HEK293 (cell line): ENCODE measurements at regions not wholly inside any gene's neighbourhood (a gene's known extent, or its start where the extent isn't known, plus 50 kb on each side); places are given as distances from the start of the nearest gene placed in this dataset.

Source experiments
- CTCF ChIA-PET: fragments of 350-600 bp; formaldehyde crosslinking; extraction: SDS; loops from one replicate; lab custom pipeline; 2021; ENCODE audit warnings: antibody characterized with exemption; lab: Yijun Ruan, JAX
- POLR2A ChIA-PET: fragments of 300-600 bp; formaldehyde crosslinking; extraction: SDS; loops from one replicate; lab custom pipeline; 2020; ENCODE audit warnings: antibody characterized with exemption, inconsistent platforms; lab: Yijun Ruan, JAX
- H3K27ac ChIP-seq: fragments of 200-500 bp; sonication (Bioruptor generic); 2 replicates; pipeline ENCODE4 v1.5.1; 2014; ENCODE audit warnings: low read depth, low read length, control low read depth, inconsistent platforms; ENCODE audit errors: extremely low read depth
- H3K36me3 ChIP-seq, 2 experiments: fragments of 200-500 bp in 1 of 2; sonication (Bioruptor generic) in 1 of 2; 1 replicate in 1 of 2; 2 replicates in 1 of 2; pipeline ENCODE4 v1.5.1; 2014 to 2017; ENCODE audit warnings: inconsistent platforms in 2 of 2, low read length in 2 of 2; ENCODE audit not compliant: control insufficient read depth in 2 of 2, insufficient read depth in 1 of 2
- H3K4me1 ChIP-seq: fragments of 200-500 bp; sonication (Bioruptor generic); 2 replicates; pipeline ENCODE4 v1.5.1; 2014; ENCODE audit warnings: mild to moderate bottlenecking, low read length, inconsistent platforms; ENCODE audit not compliant: control insufficient read depth, insufficient read depth
- H3K4me3 ChIP-seq: 2 replicates; pipeline ENCODE4 v1.5.1; 2011; ENCODE audit warnings: low read depth, mild to moderate bottlenecking, control low read depth, low read length, moderate library complexity
- H3K9me3 ChIP-seq: fragments of 200-500 bp; sonication (Bioruptor generic); 2 replicates; pipeline ENCODE4 v1.5.1; 2014; ENCODE audit warnings: low read depth, low read length, inconsistent platforms; ENCODE audit not compliant: control insufficient read depth, insufficient read depth
- AEBP2 ChIP-seq: fragments of 450-650 bp; formaldehyde crosslinking; IDR thresholded peaks from 2 replicates; pipeline ENCODE4 v1.5.1; 2016; ENCODE audit warnings: missing biosample characterization, missing genetic modification characterization, borderline replicate concordance
- GFI1B ChIP-seq: fragments of 450-650 bp; formaldehyde crosslinking; IDR thresholded peaks from 2 replicates; pipeline ENCODE4 v1.5.1; 2016; ENCODE audit warnings: missing biosample characterization, missing genetic modification characterization
- GLI4 ChIP-seq: fragments of 450-650 bp; formaldehyde crosslinking; IDR thresholded peaks from 2 replicates; pipeline ENCODE4 v1.5.1; 2016; ENCODE audit warnings: missing biosample characterization, missing genetic modification characterization
- GLIS2 ChIP-seq: fragments of 450-650 bp; formaldehyde crosslinking; IDR thresholded peaks from 2 replicates; pipeline ENCODE4 v1.5.1; 2016; ENCODE audit warnings: missing biosample characterization, missing genetic modification characterization
- MEIS1 ChIP-seq: sonication (generic); formaldehyde crosslinking; IDR thresholded peaks from 2 replicates; pipeline ENCODE4 v1.8.1; 2022; ENCODE audit warnings: missing genetic modification reagents, mild to moderate bottlenecking, borderline replicate concordance
- RBAK ChIP-seq: fragments of 450-650 bp; formaldehyde crosslinking; IDR thresholded peaks from 2 replicates; pipeline ENCODE4 v1.5.1; 2016; ENCODE audit warnings: missing biosample characterization, missing genetic modification characterization
- ZBTB6 ChIP-seq: fragments of 450-650 bp; formaldehyde crosslinking; IDR thresholded peaks from 2 replicates; pipeline ENCODE4 v1.5.1; 2017; ENCODE audit warnings: missing biosample characterization, missing genetic modification characterization
- ZBTB8A ChIP-seq: fragments of 450-650 bp; formaldehyde crosslinking; IDR thresholded peaks from 2 replicates; pipeline ENCODE4 v1.5.1; 2016; ENCODE audit warnings: missing biosample characterization, missing genetic modification characterization
- ZFP41 ChIP-seq: fragments of 450-650 bp; formaldehyde crosslinking; IDR thresholded peaks from 2 replicates; pipeline ENCODE4 v1.5.1; 2016; ENCODE audit warnings: missing biosample characterization, missing genetic modification characterization, borderline replicate concordance
- ZNF157 ChIP-seq: fragments of 450-650 bp; formaldehyde crosslinking; IDR thresholded peaks from 2 replicates; pipeline ENCODE4 v1.5.1; 2016; ENCODE audit warnings: missing biosample characterization, missing genetic modification characterization
- ZNF2 ChIP-seq: fragments of 450-650 bp; formaldehyde crosslinking; IDR thresholded peaks from 2 replicates; pipeline ENCODE4 v1.5.1; 2016; ENCODE audit warnings: missing biosample characterization, missing genetic modification characterization
- ZNF221 ChIP-seq: fragments of 450-650 bp; formaldehyde crosslinking; IDR thresholded peaks from 2 replicates; pipeline ENCODE4 v1.5.1; 2017; ENCODE audit warnings: missing biosample characterization, missing genetic modification characterization, borderline replicate concordance
- ZNF248 ChIP-seq: fragments of 450-650 bp; formaldehyde crosslinking; IDR thresholded peaks from 2 replicates; pipeline ENCODE4 v1.5.1; 2017; ENCODE audit warnings: missing biosample characterization, missing genetic modification characterization
- ZNF423 ChIP-seq: fragments of 450-650 bp; formaldehyde crosslinking; IDR thresholded peaks from 2 replicates; pipeline ENCODE4 v1.5.1; 2016; ENCODE audit warnings: missing biosample characterization, missing genetic modification characterization
- ZNF549 ChIP-seq: fragments of 450-650 bp; IDR thresholded peaks from 2 replicates; pipeline ENCODE4 v1.5.1; 2018; ENCODE audit warnings: missing biosample characterization, missing genetic modification characterization, mild to moderate bottlenecking, inconsistent platforms, moderate library complexity
- ZNF561 ChIP-seq: fragments of 450-650 bp; IDR thresholded peaks from 2 replicates; pipeline ENCODE4 v1.5.1; 2018; ENCODE audit warnings: missing biosample characterization, missing genetic modification characterization, borderline replicate concordance
- ZNF596 ChIP-seq: fragments of 450-650 bp; IDR thresholded peaks from 2 replicates; pipeline ENCODE4 v1.5.0; 2018; ENCODE audit warnings: missing biosample characterization, mild to moderate bottlenecking, missing genetic modification characterization, moderate library complexity
- ZNF623 ChIP-seq: fragments of 450-650 bp; formaldehyde crosslinking; IDR thresholded peaks from 2 replicates; pipeline ENCODE4 v1.5.1; 2016; ENCODE audit warnings: missing biosample characterization, missing genetic modification characterization
- ZSCAN16 ChIP-seq: fragments of 450-650 bp; formaldehyde crosslinking; IDR thresholded peaks from 2 replicates; pipeline ENCODE4 v1.5.1; 2016; ENCODE audit warnings: missing biosample characterization, missing genetic modification characterization
- TF ChIP-seq, protein P1 (sequence below): fragments of 450-650 bp; formaldehyde crosslinking; IDR thresholded peaks from 2 replicates; pipeline ENCODE4 v1.5.1; 2017; ENCODE audit warnings: missing biosample characterization, mild to moderate bottlenecking, missing genetic modification characterization, moderate library complexity

- TF ChIP-seq ZNF596 (no peak), AEBP2 (tag by site-specific recombination) (no peak), MEIS1 (CRISPR knock-in tag) (no peak)
These were observed 718.1 kb upstream of the ANO3 start (continued) for GRCh38 chr11:25613865-25614264.

GRCh38 chr11:25615069-25615468, 716.9 kb upstream of the ANO3 start:
- ChIA-PET POLR2A (no interaction called here), CTCF (no interaction called here)
- Histone ChIP-seq H3K9me3 (no peaks in the 10 kb centered on the region), H3K27ac (no peak overlapping the region), H3K4me3 (no peak overlapping the region), H3K4me1 (no peaks in the 10 kb centered on the region), H3K36me3 (no peaks in the 10 kb centered on the region)
- TF ChIP-seq ZSCAN16 (tag by site-specific recombination) (no peak), RBAK (tag by site-specific recombination) (no peak), GLI4 (tag by site-specific recombination) (no peak), ZBTB8A (tag by site-specific recombination) (no peak), ZFP41 (tag by site-specific recombination) (no peak)
- TF ChIP-seq, protein P1, sequence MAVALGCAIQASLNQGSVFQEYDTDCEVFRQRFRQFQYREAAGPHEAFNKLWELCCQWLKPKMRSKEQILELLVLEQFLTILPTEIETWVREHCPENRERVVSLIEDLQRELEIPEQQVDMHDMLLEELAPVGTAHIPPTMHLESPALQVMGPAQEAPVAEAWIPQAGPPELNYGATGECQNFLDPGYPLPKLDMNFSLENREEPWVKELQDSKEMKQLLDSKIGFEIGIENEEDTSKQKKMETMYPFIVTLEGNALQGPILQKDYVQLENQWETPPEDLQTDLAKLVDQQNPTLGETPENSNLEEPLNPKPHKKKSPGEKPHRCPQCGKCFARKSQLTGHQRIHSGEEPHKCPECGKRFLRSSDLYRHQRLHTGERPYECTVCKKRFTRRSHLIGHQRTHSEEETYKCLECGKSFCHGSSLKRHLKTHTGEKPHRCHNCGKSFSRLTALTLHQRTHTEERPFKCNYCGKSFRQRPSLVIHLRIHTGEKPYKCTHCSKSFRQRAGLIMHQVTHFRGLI (tag by site-specific recombination), result no peak

DNA sequence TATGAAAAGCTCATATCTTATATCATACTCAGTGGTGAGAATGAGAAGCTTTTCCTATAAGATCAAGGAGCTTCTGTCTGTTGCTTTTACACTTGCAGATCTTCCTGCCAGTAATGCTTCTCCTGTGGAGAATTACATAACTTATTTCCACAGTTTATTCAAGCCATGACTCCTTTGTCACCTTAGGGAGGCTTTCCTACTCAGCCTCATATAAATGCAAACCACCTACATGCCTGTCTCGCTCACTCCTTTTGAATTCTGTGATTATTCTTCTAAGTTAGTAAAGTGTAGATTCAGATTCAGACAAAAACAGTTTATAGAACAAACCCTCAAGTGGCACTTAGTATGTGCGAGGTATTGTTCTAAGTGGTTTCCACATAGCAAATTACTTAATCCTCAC, 716.1 kb upstream of the ANO3 start:
- TF ChIP-seq, protein P1 (tag by site-specific recombination), result no peak
- TF ChIP-seq ZBTB6 (tag by site-specific recombination) (no peak), GFI1B (no peak), ZNF561 (tag by site-specific recombination) (no peak), ZNF549 (tag by site-specific recombination) (no peak), GLIS2 (no peak), ZNF221 (tag by site-specific recombination) (no peak), ZNF248 (tag by site-specific recombination) (no peak), ZNF423 (tag by site-specific recombination) (no peak), ZNF623 (no peak), ZNF157 (tag by site-specific recombination) (no peak), ZNF2 (tag by site-specific recombination) (no peak)
- Histone ChIP-seq H3K27ac (no peak overlapping the region), H3K9me3 (no peaks in the 10 kb centered on the region), H3K4me1 (no peaks in the 10 kb centered on the region), H3K36me3 (no peaks in the 10 kb centered on the region), H3K4me3 (no peak overlapping the region)
- ChIA-PET POLR2A (no interaction called here), CTCF (no interaction called here)
